ENCODE measurements at regions not wholly inside any gene's neighbourhood (a gene's known extent, or its start where the extent isn't known, plus 50 kb on each side); places are given as distances from the start of the nearest gene placed in this dataset.

DNA sequence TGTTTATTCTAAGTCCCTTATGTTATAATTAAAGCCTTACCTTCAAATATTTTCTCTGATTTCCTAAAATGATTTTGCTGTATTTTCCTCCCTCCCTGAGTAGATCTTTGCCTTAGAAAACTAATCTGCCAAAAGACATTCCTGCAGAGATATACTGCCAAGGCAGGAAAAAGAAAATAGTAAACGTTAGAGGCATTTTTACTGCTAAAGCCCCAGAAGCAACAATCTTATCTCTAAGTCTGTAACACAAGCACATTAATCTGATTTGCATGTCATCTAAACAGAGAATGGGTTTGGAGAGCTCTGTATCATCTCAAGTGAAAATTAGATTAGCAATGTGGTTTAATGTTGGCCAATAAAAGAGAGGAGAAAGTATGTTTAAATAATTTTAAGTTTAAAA is 847.7 kb downstream of the MAT2B start:
- Histone ChIP-seq H3K27me3 (no peaks in the 10 kb centered on the region), H3K27ac (no peak overlapping the region), H3K9me3 (no peaks in the 10 kb centered on the region), H3K4me3 (no peak overlapping the region), H3K4me1 (no peaks in the 10 kb centered on the region), H3K36me3 (no peaks in the 10 kb centered on the region)
- TF ChIP-seq, protein P1, sequence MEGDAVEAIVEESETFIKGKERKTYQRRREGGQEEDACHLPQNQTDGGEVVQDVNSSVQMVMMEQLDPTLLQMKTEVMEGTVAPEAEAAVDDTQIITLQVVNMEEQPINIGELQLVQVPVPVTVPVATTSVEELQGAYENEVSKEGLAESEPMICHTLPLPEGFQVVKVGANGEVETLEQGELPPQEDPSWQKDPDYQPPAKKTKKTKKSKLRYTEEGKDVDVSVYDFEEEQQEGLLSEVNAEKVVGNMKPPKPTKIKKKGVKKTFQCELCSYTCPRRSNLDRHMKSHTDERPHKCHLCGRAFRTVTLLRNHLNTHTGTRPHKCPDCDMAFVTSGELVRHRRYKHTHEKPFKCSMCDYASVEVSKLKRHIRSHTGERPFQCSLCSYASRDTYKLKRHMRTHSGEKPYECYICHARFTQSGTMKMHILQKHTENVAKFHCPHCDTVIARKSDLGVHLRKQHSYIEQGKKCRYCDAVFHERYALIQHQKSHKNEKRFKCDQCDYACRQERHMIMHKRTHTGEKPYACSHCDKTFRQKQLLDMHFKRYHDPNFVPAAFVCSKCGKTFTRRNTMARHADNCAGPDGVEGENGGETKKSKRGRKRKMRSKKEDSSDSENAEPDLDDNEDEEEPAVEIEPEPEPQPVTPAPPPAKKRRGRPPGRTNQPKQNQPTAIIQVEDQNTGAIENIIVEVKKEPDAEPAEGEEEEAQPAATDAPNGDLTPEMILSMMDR (IDR thresholded peaks at IDR 0.05) = no peak
- ATAC-seq (no peak), DNase-seq (no peak)
- intact Hi-C loops (cut with DNase I) = no loop called here

DNA sequence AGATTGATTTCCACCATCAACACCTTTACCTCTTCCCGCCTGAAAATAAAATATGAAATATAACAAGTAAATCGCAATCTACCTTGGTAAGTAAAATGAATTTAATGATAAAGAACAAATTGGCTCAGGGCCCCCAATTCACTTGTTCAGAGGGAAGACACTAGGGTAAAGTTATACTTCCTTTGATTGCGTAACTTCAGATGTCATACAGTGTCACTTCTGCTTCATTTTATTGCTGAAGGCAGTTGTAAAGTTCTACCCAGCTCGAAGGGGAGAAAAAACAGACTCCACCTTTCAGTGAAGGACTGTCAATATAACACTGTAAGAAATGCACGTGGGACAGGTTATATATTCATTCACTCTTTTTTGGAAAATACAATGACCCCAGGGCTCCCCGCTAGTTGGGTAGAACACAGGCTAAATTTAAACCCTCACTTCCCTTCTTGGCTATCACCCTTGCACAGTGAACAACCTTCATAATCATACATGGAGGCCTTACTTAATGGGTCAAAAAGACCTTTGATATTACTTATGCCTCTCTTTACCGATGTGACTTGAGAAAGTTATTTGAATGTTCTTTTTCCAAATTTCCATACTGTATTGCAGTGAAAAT is 848.8 kb downstream of the MAT2B start:
- intact Hi-C loops (cut with DNase I) = no loop called here
- H3K9me3 ChIP-seq = no peaks in the 10 kb centered on the region
- H3K4me3 ChIP-seq = no peak overlapping the region
- no peaks in the 10 kb centered on the region for H3K36me3 ChIP-seq
- H3K27me3 ChIP-seq = no peaks in the 10 kb centered on the region
- H3K27ac ChIP-seq = no peak overlapping the region
- ATAC-seq (peak; percentile 46), DNase-seq (no peak)
- no peaks in the 10 kb centered on the region for H3K4me1 ChIP-seq
- TF ChIP-seq, protein P1 (IDR thresholded peaks at IDR 0.05) = no peak

DNA sequence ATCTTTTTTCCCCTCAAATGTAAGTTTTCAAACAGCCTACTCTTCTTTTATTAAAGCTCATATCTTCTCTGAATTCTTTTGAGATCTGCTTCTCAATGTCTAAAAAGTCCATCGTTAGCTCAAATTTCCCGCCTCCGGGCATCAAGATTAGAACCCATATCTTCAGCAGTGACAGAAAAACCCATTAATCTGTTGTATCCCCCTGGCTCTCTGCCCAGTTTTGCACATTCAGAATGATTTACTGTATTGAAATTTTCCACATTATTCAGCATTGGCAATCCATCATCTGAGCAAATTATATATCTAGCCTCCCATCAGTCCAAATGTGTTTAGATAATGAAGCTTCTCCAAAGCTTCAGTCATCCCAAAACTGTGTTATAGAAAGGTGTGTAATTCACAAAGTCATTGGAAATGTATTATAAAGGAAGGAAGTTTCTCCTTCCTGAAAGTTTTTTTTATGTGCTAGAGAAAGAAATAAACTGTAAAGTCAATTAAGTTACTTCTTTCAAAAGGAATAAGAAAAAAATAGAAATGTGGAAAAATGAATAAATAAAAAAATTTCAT is 849.9 kb downstream of the MAT2B start:
- Histone ChIP-seq H3K4me1 (no peaks in the 10 kb centered on the region), H3K36me3 (no peaks in the 10 kb centered on the region), H3K4me3 (no peak overlapping the region), H3K27ac (no peak overlapping the region), H3K27me3 (no peaks in the 10 kb centered on the region), H3K9me3 (no peaks in the 10 kb centered on the region)
- intact Hi-C loops (cut with DNase I) = no loop called here
- DNase-seq (no peak), ATAC-seq (no peak)
- TF ChIP-seq, protein P1 (IDR thresholded peaks at IDR 0.05) = no peak

DNA sequence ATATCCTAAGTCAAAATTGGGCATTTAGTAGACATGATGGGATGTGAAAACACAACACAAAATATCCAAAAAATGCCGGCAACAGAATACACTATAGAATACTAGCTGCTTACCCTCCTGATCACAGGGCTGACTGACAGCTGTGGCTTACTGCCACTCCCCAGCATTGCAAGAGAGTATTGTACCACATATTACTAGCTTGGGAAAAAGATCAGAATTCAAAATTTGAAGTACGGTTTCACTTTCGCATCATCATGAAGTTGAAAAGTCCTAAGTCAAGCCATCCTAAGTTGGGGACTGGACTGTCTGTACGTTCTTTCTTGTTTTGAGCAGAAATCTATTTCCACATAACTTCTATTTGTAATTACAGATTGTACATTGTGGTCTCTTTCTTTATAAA is 851.4 kb downstream of the MAT2B start:
- Histone ChIP-seq H3K4me3 (no peak overlapping the region), H3K27me3 (no peaks in the 10 kb centered on the region), H3K27ac (no peak overlapping the region), H3K4me1 (no peaks in the 10 kb centered on the region), H3K9me3 (no peaks in the 10 kb centered on the region), H3K36me3 (no peaks in the 10 kb centered on the region)
- intact Hi-C loops (cut with DNase I) = no loop called here
- TF ChIP-seq, protein P1 (IDR thresholded peaks at IDR 0.05) = no peak
- ATAC-seq (peak; percentile 80), DNase-seq (no peak)

DNA sequence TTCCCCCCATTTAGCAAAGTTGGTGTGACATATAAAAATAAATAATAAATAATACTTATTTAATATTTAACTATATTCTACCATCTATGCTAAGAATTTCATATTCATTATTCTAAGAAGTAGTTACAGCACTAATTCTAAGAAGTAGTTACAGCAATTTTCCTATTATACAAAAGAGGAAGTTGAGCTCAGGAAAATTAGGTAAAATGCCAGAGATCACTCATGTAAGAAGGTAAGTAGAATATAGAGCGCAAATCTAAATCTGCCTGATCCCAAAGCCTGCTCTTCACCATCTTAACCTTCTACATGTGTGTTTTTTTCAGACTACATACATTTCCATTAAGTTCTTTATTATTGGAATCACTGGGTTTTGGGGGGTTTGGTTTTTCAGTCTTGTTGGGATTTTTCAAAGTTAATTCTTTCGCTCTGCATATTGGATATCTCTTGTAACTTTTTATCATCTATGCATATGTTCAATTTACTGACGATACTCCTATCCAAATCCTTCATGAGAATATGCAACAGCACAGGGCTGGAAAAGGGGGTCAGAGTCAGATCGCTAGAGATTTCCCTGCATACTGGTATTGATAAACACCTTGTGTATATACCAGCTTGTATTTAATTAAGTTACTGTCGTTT is 852.1 kb downstream of the MAT2B start:
- Histone ChIP-seq H3K9me3 (no peaks in the 10 kb centered on the region), H3K27ac (no peak overlapping the region), H3K4me1 (no peaks in the 10 kb centered on the region), H3K36me3 (no peaks in the 10 kb centered on the region), H3K4me3 (no peak overlapping the region), H3K27me3 (no peaks in the 10 kb centered on the region)
- DNase-seq = no peak
- intact Hi-C loops (cut with DNase I) = no loop called here
- TF ChIP-seq, protein P1 (IDR thresholded peaks at IDR 0.05) = no peak
- no peak for ATAC-seq

All from upper lobe of right lung (tissue), 1 donor.